Endothelial cell of umbilical vein (primary cell): ENCODE measurements at regions not wholly inside any gene's neighbourhood (a gene's known extent, or its start where the extent isn't known, plus 50 kb on each side); places are given as distances from the start of the nearest gene placed in this dataset.
A peak's percentile ranks its signal among the peaks of the same experiment; 100 is the strongest.

Experiments used
- BruUV-seq: library from RNA; stranded (reverse); fragments of 400-500 nt; replicated peaks from 2 replicates; lab custom pipeline; 2021; lab: Mats Ljungman, UMichigan
- CTCF ChIA-PET: fragments of 300-600, 350-600 bp; sonication (Branson Sonifier 250); formaldehyde crosslinking; loops from one replicate; lab custom pipeline; 2021; ENCODE audit warnings: antibody characterized with exemption, inconsistent platforms; lab: Charles Lee
- POLR2A ChIA-PET: fragments of 300-600, 350-600 bp; sonication (Branson Sonifier 250); formaldehyde crosslinking; loops from one replicate; lab custom pipeline; 2021; ENCODE audit warnings: antibody characterized with exemption, inconsistent platforms; lab: Charles Lee
- DNase-seq: peaks from one replicate; pipeline ENCODE4 v3.0.0-alpha.2; 2011; ENCODE audit warnings: low read depth, low spot score
- FAIRE-seq: peaks from 2 replicates; lab custom pipeline; 2011; peaks lifted over from hg19 to GRCh38; lab: Jason Lieb, UNC
- H2AFZ ChIP-seq: 2 replicates; pipeline ENCODE4 v1.6.0; 2012; ENCODE audit warnings: low read depth, low read length, control low read depth, inconsistent platforms
- H3K27ac ChIP-seq: 2 replicates; pipeline ENCODE4 v1.5.1; 2011; ENCODE audit warnings: low read depth, mild to moderate bottlenecking, control low read depth, low read length, moderate library complexity; ENCODE audit not compliant: insufficient read depth
- H3K27me3 ChIP-seq, 2 experiments: 2 replicates each; pipeline versions ENCODE4 v1.6.0 to v1.6.1; 2011; ENCODE audit warnings: low read length in 2 of 2, mixed read lengths in 1 of 2; ENCODE audit not compliant: control insufficient read depth in 2 of 2, insufficient read depth in 2 of 2
- H3K36me3 ChIP-seq, 2 experiments: 2 replicates in 1 of 2; 3 replicates in 1 of 2; pipeline ENCODE4 v1.5.1; 2011; ENCODE audit warnings: low read length in 2 of 2, mild to moderate bottlenecking in 1 of 2, moderate library complexity in 1 of 2; ENCODE audit not compliant: control insufficient read depth in 2 of 2, insufficient read depth in 2 of 2; ENCODE audit errors: extremely low read depth in 1 of 2
- H3K4me1 ChIP-seq: 3 replicates; pipeline ENCODE4 v1.5.1; 2011; ENCODE audit warnings: mild to moderate bottlenecking, low read length; ENCODE audit not compliant: control insufficient read depth, insufficient read depth; ENCODE audit errors: extremely low read depth
- H3K4me2 ChIP-seq: 2 replicates; pipeline ENCODE4 v1.6.1; 2011; ENCODE audit warnings: low read length, control low read depth, mixed read lengths; ENCODE audit not compliant: insufficient read depth
- H3K4me3 ChIP-seq, 3 experiments: fragments of 200-600 bp in 1 of 3; sonication (generic), shearing (Covaris generic) in 1 of 3; replicated peaks in 1 of 3; 2 replicates each; pipeline ENCODE4 v1.5.1; 2011 to 2016; ENCODE audit warnings: control low read depth in 3 of 3, low read length in 3 of 3, mild to moderate bottlenecking in 2 of 3, inconsistent platforms in 1 of 3, low read depth in 1 of 3, moderate library complexity in 1 of 3; ENCODE audit not compliant: insufficient read depth in 1 of 3
- H3K79me2 ChIP-seq: 2 replicates; pipeline ENCODE4 v1.6.0; 2012; ENCODE audit warnings: low read length, inconsistent platforms; ENCODE audit not compliant: control insufficient read depth, insufficient read depth
- H3K9ac ChIP-seq: replicated peaks from 2 replicates; pipeline ENCODE3; 2011; ENCODE audit warnings: low read length, control low read depth; ENCODE audit not compliant: insufficient read depth; ENCODE audit errors: extremely low read depth
- H3K9me1 ChIP-seq: replicated peaks from 3 replicates; pipeline ENCODE4 v1.6.0; 2011; ENCODE audit warnings: mild to moderate bottlenecking, low read length; ENCODE audit not compliant: control insufficient read depth, insufficient read depth; ENCODE audit errors: extremely low read depth
- H3K9me3 ChIP-seq: replicated peaks from 2 replicates; pipeline ENCODE4 v1.5.1; 2012; ENCODE audit warnings: low read length, inconsistent platforms; ENCODE audit not compliant: control insufficient read depth, insufficient read depth
- H4K20me1 ChIP-seq: replicated peaks from 2 replicates; pipeline ENCODE3; 2011; ENCODE audit warnings: mild to moderate bottlenecking, low read length; ENCODE audit not compliant: control insufficient read depth, insufficient read depth; ENCODE audit errors: extremely low read depth
- EZH2 ChIP-seq: IDR thresholded peaks from 2 replicates; pipeline ENCODE4 v1.6.1; 2012; ENCODE audit warnings: borderline replicate concordance, low read depth, mild to moderate bottlenecking, moderate library complexity, low read length, inconsistent platforms; ENCODE audit not compliant: severe bottlenecking
- FOS ChIP-seq: IDR thresholded peaks from 2 replicates; pipeline ENCODE4 v1.6.1; 2011; ENCODE audit warnings: mild to moderate bottlenecking, low read length, moderate library complexity, borderline replicate concordance; ENCODE audit not compliant: insufficient read depth
- GATA2 ChIP-seq: IDR thresholded peaks from 2 replicates; pipeline ENCODE4 v1.7.0; 2011; ENCODE audit warnings: low read depth, mild to moderate bottlenecking, moderate library complexity, mixed read lengths, low read length; ENCODE audit not compliant: insufficient read length, insufficient read depth
- JUN ChIP-seq: IDR thresholded peaks from 2 replicates; pipeline ENCODE4 v1.6.1; 2011; ENCODE audit warnings: borderline replicate concordance, low read depth; ENCODE audit not compliant: insufficient read length, insufficient read depth
- MYC ChIP-seq: IDR thresholded peaks from one replicate; pipeline ENCODE4 v1.6.1; 2011; ENCODE audit warnings: mild to moderate bottlenecking, low read depth, low read length
- POLR2A ChIP-seq: IDR thresholded peaks from 2 replicates; pipeline ENCODE4 v1.6.1; 2012; ENCODE audit warnings: low read depth, mild to moderate bottlenecking, control low read depth, low read length
- POLR2AphosphoS5 ChIP-seq: IDR thresholded peaks from 2 replicates; pipeline ENCODE4 v1.6.1; 2012; ENCODE audit warnings: low read depth, mild to moderate bottlenecking, control low read depth, low read length, moderate library complexity; ENCODE audit not compliant: insufficient read depth
- dilution Hi-C: fragments of 300-500 bp; cut with MboI; formaldehyde crosslinking; loops from one replicate; pipeline ENCODE4 v1.15.0; 2019; ENCODE audit warnings: low sequenced_read_pairs; ENCODE audit not compliant: extremely low pct_ligation_motif_present
- intact Hi-C: fragments of 100-400 bp; cut with micrococcal nuclease; formaldehyde crosslinking; loops from one replicate; pipeline ENCODE4 v1.10.0; 2022
- TF ChIP-seq, protein P1 (sequence below), 2 donors: IDR thresholded peaks; 1 replicate in 1 of 2; 2 replicates in 1 of 2; pipeline ENCODE4 v1.5.1; 2011; ENCODE audit warnings: low read length in 2 of 2, mild to moderate bottlenecking in 2 of 2, moderate library complexity in 2 of 2, control low read depth in 1 of 2, inconsistent platforms in 1 of 2, low read depth in 1 of 2; ENCODE audit not compliant: insufficient read depth in 1 of 2; ENCODE audit errors: extremely low read depth in 1 of 2
- TF ChIP-seq, protein P2 (sequence below): IDR thresholded peaks from 2 replicates; pipeline ENCODE4 v1.6.1; 2011; ENCODE audit not compliant: insufficient read depth, insufficient read length

DNA sequence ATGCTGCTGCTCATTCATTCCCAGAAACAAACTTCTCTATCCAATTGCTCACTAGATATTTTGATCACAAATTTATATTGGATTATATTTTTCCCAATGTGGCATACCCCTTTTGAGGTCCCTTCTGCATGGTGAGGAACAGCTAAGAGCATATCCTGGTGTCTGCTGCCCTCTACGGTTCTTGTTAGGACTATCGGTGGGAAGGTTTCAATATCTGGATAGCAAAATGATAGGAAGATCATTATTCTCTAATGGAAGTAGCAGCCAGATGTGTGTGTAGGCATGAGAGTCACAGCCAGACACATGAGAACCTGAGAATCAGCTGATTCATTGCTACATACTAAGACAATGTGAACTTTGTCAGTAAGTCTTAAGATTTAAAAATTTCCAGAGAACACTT is 1422.4 kb upstream of the MIR17HG start:
- Histone ChIP-seq H3K9ac (no peak overlapping the region), H3K4me2 (no peak overlapping the region), H4K20me1 (no peaks in the 10 kb centered on the region), H3K36me3 (no peaks in the 10 kb centered on the region), H3K27me3 (no peaks in the 10 kb centered on the region), H3K4me1 (no peaks in the 10 kb centered on the region), H3K79me2 (no peaks in the 10 kb centered on the region), H2AFZ (peak overlapping the region; percentile 75), H3K9me3 (no peaks in the 10 kb centered on the region), H3K9me1 (no peaks in the 10 kb centered on the region), H3K27ac (no peak overlapping the region), H3K4me3 (no peak overlapping the region)
- ChIA-PET CTCF (interaction anchor here (0.9 to 2.0 kb wide), 3 partner anchors 14 to 563 kb away, joined by 3 to 13 read pairs (median 3); no protein-coding TSS in a partner anchor), POLR2A (no interaction called here)
- DNase-seq (peak; percentile 56), FAIRE-seq (no peak)
- intact Hi-C loops = loop anchor here (2.0 to 10.0 kb wide), 3 partner anchors 228 to 560 kb away; no protein-coding TSS in a partner anchor
- dilution Hi-C loops = no loop called here
- TF ChIP-seq JUN (no peak), POLR2AphosphoS5 (no peak)
- TF ChIP-seq, protein P1, sequence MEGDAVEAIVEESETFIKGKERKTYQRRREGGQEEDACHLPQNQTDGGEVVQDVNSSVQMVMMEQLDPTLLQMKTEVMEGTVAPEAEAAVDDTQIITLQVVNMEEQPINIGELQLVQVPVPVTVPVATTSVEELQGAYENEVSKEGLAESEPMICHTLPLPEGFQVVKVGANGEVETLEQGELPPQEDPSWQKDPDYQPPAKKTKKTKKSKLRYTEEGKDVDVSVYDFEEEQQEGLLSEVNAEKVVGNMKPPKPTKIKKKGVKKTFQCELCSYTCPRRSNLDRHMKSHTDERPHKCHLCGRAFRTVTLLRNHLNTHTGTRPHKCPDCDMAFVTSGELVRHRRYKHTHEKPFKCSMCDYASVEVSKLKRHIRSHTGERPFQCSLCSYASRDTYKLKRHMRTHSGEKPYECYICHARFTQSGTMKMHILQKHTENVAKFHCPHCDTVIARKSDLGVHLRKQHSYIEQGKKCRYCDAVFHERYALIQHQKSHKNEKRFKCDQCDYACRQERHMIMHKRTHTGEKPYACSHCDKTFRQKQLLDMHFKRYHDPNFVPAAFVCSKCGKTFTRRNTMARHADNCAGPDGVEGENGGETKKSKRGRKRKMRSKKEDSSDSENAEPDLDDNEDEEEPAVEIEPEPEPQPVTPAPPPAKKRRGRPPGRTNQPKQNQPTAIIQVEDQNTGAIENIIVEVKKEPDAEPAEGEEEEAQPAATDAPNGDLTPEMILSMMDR (IDR thresholded peaks at IDR 0.05; ENCODE audit: extremely low read depth in 1 of 2, insufficient read depth in 1 of 2, low read depth in 1 of 2, low read length in 2 of 2) = peak; percentile 41 to 42
- no TSS peak for BruUV-seq

DNA sequence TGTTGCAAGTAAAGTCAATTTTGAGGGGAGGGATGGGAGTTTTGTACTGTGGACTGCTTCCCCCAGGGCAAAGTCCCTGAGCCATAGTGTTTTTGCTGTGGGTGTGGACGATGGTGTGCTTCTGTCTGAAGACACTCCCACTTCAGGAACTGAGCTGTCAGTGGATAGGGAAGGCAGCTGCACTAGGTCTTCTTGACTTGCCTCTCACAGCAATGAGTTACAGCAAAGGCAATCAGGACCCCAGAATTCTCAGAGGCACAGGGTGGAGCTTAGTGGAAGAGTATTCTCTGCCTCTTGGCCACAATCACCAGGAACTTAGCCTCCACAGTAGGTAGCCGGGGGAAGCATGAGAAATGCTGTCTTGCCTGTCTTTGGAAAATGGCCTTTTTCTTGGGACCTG is 1416.6 kb upstream of the MIR17HG start:
- no peak for DNase-seq
- no peaks in the 10 kb centered on the region for H3K36me3 ChIP-seq
- BruUV-seq = no TSS peak
- no peak for TF ChIP-seq POLR2A
- no peak for TF ChIP-seq MYC
- TF ChIP-seq, protein P1 (IDR thresholded peaks at IDR 0.05; ENCODE audit: extremely low read depth in 1 of 2, insufficient read depth in 1 of 2, low read depth in 1 of 2, low read length in 2 of 2) = no peak
- TF ChIP-seq, protein P2, sequence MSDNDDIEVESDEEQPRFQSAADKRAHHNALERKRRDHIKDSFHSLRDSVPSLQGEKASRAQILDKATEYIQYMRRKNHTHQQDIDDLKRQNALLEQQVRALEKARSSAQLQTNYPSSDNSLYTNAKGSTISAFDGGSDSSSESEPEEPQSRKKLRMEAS = no peak
- TF ChIP-seq JUN = no peak
- no peak for TF ChIP-seq EZH2
- TF ChIP-seq GATA2 = no peak
- no peak for TF ChIP-seq POLR2AphosphoS5
- TF ChIP-seq FOS = no peak
- H3K9ac ChIP-seq = no peak overlapping the region
- no peaks in the 10 kb centered on the region for H3K27me3 ChIP-seq
- no peaks in the 10 kb centered on the region for H3K9me3 ChIP-seq
- CTCF ChIA-PET = interaction anchor here (1.8 kb wide), 1 partner anchor 10 kb away, joined by 4 read pairs; no protein-coding TSS in a partner anchor
- H3K79me2 ChIP-seq = no peaks in the 10 kb centered on the region
- no peak overlapping the region for H2AFZ ChIP-seq
- no peak overlapping the region for H3K4me2 ChIP-seq
- POLR2A ChIA-PET = no interaction called here
- H3K27ac ChIP-seq = no peak overlapping the region
- intact Hi-C loops = loop anchor here (10.0 kb wide), 1 partner anchor 934 kb away; no protein-coding TSS in a partner anchor
- no peaks in the 10 kb centered on the region for H3K9me1 ChIP-seq
- H4K20me1 ChIP-seq = no peaks in the 10 kb centered on the region
- dilution Hi-C loops = no loop called here
- H3K4me1 ChIP-seq = no peaks in the 10 kb centered on the region
- no peak overlapping the region for H3K4me3 ChIP-seq
- FAIRE-seq = no peak
